Heart right ventricle (tissue), 16 donors: ENCODE measurements at regions not wholly inside any gene's neighbourhood (a gene's known extent, or its start where the extent isn't known, plus 50 kb on each side); places are given as distances from the start of the nearest gene placed in this dataset.

ENCODE experiments used
- ATAC-seq, 8 donors: fragments of 200-7000 bp; cut with Tn5 transposase; one replicate each; pipeline ENCODE4 v1.9.1; 2020; ENCODE audit warnings: mild to moderate bottlenecking in 8 of 8, moderate library complexity in 8 of 8, moderate number of reproducible peaks in 1 of 8
- DNase-seq, 2 donors: peaks; one replicate each; pipeline ENCODE4 v3.0.0-alpha.2; 2020
- H3K27ac ChIP-seq, 10 donors: fragments of 200-600 bp; sonication (generic) in 2 of 10; one replicate each; pipeline versions ENCODE4 v1.5.0 to v1.8.0; 2020 to 2022; ENCODE audit warnings: mild to moderate bottlenecking in 3 of 10
- H3K27me3 ChIP-seq, 7 donors: fragments of 200-600 bp; one replicate each; pipeline ENCODE4 v1.8.0; 2021 to 2022; ENCODE audit warnings: mild to moderate bottlenecking in 2 of 7
- H3K36me3 ChIP-seq, 9 donors: fragments of 200-600 bp; sonication (generic) in 1 of 9; one replicate each; pipeline versions ENCODE4 v1.5.0 to v1.8.0; 2020 to 2022; ENCODE audit warnings: mild to moderate bottlenecking in 2 of 9
- H3K4me1 ChIP-seq, 9 donors: fragments of 200-600 bp; sonication (generic) in 1 of 9; one replicate each; pipeline versions ENCODE4 v1.5.0 to v1.8.0; 2020 to 2022; ENCODE audit warnings: mild to moderate bottlenecking in 4 of 9
- H3K4me3 ChIP-seq, 10 donors: fragments of 200-600 bp; sonication (generic) in 2 of 10; one replicate each; pipeline versions ENCODE4 v1.5.0 to v1.8.0; 2020 to 2022; ENCODE audit warnings: mild to moderate bottlenecking in 7 of 10, moderate library complexity in 2 of 10
- H3K9me3 ChIP-seq, 11 donors: fragments of 200-600 bp in 10 of 11; sonication (generic) in 2 of 11; one replicate each; pipeline versions ENCODE4 v1.5.0 to v1.8.0; 2013 to 2022; ENCODE audit warnings: mild to moderate bottlenecking in 2 of 11, control low read depth in 1 of 11, moderate library complexity in 1 of 11
- WGBS, 2 donors: extraction: QIAGEN DNeasy Blood & Tissue Kit; methylation state at CpG; one replicate each; pipeline ENCODE4 v1.1.7; 2013; ENCODE audit warnings: inconsistent platforms in 1 of 2; 5-methylcytosine and 5-hydroxymethylcytosine counted together
- intact Hi-C, 10 donors: fragments of 100-400 bp; cut with DNase I; formaldehyde crosslinking; loops; one replicate each; pipeline versions ENCODE4 v1.11.1 to v1.14.2; 2022
- TF ChIP-seq, protein P1 (sequence below), 9 donors: fragments of 200-600 bp; sonication (generic) in 2 of 9; IDR thresholded peaks; one replicate each; pipeline versions ENCODE4 v1.5.0 to v1.8.0; 2021 to 2022; ENCODE audit warnings: antibody characterized with exemption in 9 of 9, mild to moderate bottlenecking in 5 of 9, moderate library complexity in 1 of 9
- donor health status: Arrhythmogenic right ventricular cardiomyopathy.
- donor health status: ischemic (EF 13 %, LVEDD 7.1; RV severe dilation, severe dysfunction).
- donor health status: healthy with polysubstance abuse.
- donor health status: DM: no; HTN: yes; CAD: no.
- donor health status: DM: no; HTN: no; CAD: no.
- donor health status: ischemic (EF 25% LVEDD 6.9; RV normal size, moderate dysfunction).
- donor health status: ischemic (EF 25% LVEDD 5.7; RV mildly dilated, moderate dysfunction).
- donor health status: healthy.
- donor health status: DM: yes; HTN: yes; CAD: no.
- donor health status: Ischemic cardiomyopathy.
- donor health status: ischemic (EF 35%, LVEDD 5.7; RV mildly dilated, moderate dysfunction).
- donor health status: nonischemic (EF 11% LVEDD 7.7; RV severe dilation, severe dysfunction).
- donor health status: DM: yes; HTN: yes; CAD: no.
- donor health status: PGD.
- donor health status: ischemic (EF 29% LVEDD 5.4; RV normal size, mild dysfunction).
- donor health status: nonischemic (EF 23%, LVEDD 6.1; RV moderate dilation, normal function).

GRCh38 chr3:70873686-70874085 is 561.2 kb upstream of the MDFIC2 start:
- Histone ChIP-seq H3K27me3 (no peaks in the 10 kb centered on the region), H3K4me3 (no peak overlapping the region), H3K36me3 (no peaks in the 10 kb centered on the region), H3K9me3 (peaks cover 0 to 13% (median 0%) of the 10 kb centered on the region in 11 donors), H3K4me1 (no peaks in the 10 kb centered on the region), H3K27ac (no peak overlapping the region)
- WGBS, 2 donors, result 90 to 93% methylated on average over 5 of the region's 5 CpGs
- TF ChIP-seq, protein P1, sequence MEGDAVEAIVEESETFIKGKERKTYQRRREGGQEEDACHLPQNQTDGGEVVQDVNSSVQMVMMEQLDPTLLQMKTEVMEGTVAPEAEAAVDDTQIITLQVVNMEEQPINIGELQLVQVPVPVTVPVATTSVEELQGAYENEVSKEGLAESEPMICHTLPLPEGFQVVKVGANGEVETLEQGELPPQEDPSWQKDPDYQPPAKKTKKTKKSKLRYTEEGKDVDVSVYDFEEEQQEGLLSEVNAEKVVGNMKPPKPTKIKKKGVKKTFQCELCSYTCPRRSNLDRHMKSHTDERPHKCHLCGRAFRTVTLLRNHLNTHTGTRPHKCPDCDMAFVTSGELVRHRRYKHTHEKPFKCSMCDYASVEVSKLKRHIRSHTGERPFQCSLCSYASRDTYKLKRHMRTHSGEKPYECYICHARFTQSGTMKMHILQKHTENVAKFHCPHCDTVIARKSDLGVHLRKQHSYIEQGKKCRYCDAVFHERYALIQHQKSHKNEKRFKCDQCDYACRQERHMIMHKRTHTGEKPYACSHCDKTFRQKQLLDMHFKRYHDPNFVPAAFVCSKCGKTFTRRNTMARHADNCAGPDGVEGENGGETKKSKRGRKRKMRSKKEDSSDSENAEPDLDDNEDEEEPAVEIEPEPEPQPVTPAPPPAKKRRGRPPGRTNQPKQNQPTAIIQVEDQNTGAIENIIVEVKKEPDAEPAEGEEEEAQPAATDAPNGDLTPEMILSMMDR (IDR thresholded peaks at IDR 0.05), result no peak
- DNase-seq (no peak), ATAC-seq (no peak)
- intact Hi-C loops, result no loop called here

- Histone ChIP-seq H3K9me3 (peaks cover 0 to 13% (median 3%) of the 10 kb centered on the region in 11 donors), H3K4me3 (no peak overlapping the region), H3K27me3 (no peaks in the 10 kb centered on the region), H3K27ac (peak overlapping the region in 1 of 10 donors; percentile 24), H3K36me3 (no peaks in the 10 kb centered on the region), H3K4me1 (no peaks in the 10 kb centered on the region)
- intact Hi-C loops, result no loop called here
- TF ChIP-seq, protein P1 (IDR thresholded peaks at IDR 0.05), result no peak
- DNase-seq (no peak), ATAC-seq (peak in 1 of 8 donors; percentile 63)
- WGBS, 2 donors, result 83 to 84% methylated on average over 4 of the region's 4 CpGs
These were observed 559.6 kb upstream of the MDFIC2 start for GRCh38 chr3:70871909-70872656.

DNA sequence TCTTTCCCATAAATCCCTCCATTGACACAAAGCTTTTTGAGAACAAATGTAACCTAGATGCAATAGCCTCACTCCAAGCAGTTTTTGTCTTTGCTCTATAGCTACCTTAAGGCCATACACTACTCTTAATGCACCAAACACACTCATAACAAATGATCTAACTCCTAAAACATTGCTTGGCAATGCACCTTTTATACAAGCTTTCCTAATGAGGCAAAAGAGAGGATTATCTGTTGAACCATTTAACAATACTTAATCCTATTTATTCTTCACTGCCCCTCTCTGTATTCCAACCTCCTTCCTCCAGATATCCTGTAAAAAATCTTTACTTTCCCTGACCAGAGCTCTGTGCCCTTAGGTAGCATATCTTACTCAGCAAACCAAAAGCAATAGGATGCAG is 558.1 kb upstream of the MDFIC2 start:
- Histone ChIP-seq H3K36me3 (no peaks in the 10 kb centered on the region), H3K4me1 (no peaks in the 10 kb centered on the region), H3K27me3 (no peaks in the 10 kb centered on the region), H3K27ac (no peak overlapping the region), H3K9me3 (peaks cover 0 to 15% (median 3%) of the 10 kb centered on the region in 11 donors), H3K4me3 (no peak overlapping the region)
- ATAC-seq (no peak), DNase-seq (no peak)
- intact Hi-C loops, result no loop called here
- TF ChIP-seq, protein P1 (IDR thresholded peaks at IDR 0.05), result no peak

DNA sequence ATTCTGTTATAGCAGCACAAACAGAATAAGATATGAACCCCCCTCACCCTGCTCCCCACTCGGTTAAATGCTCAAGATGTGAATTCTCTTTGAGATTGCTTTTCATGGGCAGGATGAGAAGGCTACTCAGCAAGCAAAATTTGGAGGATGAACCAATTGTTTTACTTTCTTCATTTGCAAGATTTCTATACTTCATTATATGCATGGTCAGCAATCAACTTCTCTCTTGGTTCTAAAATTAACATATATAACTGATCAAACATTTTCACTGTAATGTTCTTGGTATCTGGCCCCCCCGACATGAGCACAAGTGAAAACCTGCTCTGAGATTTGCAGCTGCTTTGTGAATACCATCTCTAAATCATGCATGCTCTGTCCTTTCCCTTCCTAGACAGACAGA is 556.1 kb upstream of the MDFIC2 start:
- DNase-seq (no peak), ATAC-seq (no peak)
- intact Hi-C loops, result no loop called here
- no peak overlapping the region for H3K4me3 ChIP-seq
- peaks cover 0 to 24% (median 7%) of the 10 kb centered on the region in 11 donors for H3K9me3 ChIP-seq
- WGBS, 2 donors, result 91 to 99% methylated on average over 2 of the region's 2 CpGs
- no peak overlapping the region for H3K27ac ChIP-seq
- no peaks in the 10 kb centered on the region for H3K4me1 ChIP-seq
- no peaks in the 10 kb centered on the region for H3K36me3 ChIP-seq
- TF ChIP-seq, protein P1 (IDR thresholded peaks at IDR 0.05), result no peak
- no peaks in the 10 kb centered on the region for H3K27me3 ChIP-seq
